Hematopoietic multipotent progenitor cell treated with erythropoietin and hydrocortisone succinate and interleukin-3 and kit ligand, for 6 days (in vitro differentiated cells): ENCODE measurements at regions not wholly inside any gene's neighbourhood (a gene's known extent, or its start where the extent isn't known, plus 50 kb on each side); places are given as distances from the start of the nearest gene placed in this dataset.
"Not testable (repeated sequence)": the region's sequence is repeated elsewhere in the genome, so short reads cannot be mapped to it uniquely, and the experiment has no call there.

ENCODE experiments used
- DNase-seq: peaks from one replicate; pipeline ENCODE4 v3.0.0-alpha.2; 2015

DNA sequence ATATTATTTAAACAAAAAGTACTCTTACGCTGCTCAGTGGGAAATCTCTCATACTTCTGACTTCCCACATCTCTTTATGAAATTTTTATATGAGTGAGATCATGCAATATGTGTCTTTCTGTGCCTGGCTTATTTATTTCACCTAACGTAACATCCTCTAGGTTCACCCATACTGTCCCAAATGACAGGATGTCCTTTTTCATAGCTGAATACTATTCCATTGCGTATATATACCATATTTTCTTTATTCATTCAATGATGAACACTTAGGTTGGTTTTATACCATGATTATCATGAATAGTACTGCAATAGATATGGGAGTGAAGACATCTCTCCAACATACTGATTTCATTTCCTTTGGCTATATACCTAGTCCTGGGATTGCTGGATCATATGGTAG lies 57.8 kb upstream of the TPP2 start:
- DNase-seq, result no peak

DNA sequence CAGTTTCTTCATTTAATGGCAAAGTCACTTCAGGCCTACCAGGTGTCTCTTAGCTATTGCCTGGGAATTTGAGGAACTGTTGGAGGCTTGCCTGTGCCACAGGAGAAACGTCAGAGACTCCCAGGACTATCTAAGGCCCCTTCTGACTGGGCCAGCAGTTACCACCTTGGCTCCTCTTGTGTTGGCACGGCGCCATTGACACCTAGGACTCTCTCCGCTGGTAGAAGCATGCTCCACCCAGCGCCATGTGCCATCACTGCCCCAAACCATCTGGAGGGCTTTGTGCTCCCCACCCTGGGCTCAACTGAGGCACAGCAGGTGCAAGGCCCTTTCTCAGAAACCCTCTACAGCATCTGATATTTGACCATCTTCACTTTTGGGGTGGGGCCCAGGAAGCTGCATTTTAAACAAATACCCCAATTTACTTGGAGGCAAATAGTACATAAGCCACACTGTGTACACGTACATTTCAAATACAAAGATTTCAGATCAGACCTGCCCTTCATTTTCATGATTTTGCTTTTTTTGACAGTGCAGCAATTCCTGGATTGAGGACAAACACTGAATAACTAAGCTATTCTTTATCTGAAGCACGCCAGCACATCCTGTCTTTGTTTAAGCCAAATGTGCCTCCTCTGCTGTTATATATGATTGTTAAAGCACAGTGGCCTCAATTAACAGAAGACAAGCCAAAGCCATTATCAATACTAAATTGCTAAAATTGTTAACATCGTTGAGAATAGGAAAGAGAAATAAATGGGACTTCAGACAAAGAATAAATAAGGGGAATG lies 59.9 kb upstream of the TPP2 start:
- no peak for DNase-seq

GRCh38 chr13:102536196-102536595 lies 60.6 kb upstream of the TPP2 start:
- DNase-seq, result no peak

DNA sequence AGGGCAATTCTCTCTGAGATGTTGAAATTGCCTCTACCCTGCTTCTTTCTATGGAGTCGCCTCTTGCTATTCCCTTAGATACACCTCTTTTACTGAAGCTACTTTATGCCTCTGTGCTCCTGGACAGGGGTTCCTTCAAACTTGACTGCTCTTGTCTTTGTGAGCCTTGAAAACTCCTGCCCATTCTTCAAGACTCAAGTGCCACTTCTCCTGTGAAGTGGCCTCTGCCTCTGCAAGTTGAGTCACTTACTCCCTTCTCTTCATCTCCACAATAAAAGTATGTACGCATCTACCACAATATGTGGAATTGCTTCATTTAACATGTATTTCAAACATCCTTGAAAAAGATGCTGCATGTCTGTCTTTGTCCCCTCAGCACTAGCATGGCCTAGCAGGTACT lies 66.0 kb upstream of the TPP2 start:
- no peak for DNase-seq

GRCh38 chr13:102522251-102522650 lies 74.5 kb upstream of the TPP2 start:
- not testable (repeated sequence) for DNase-seq

- no peak for DNase-seq
These were observed 78.8 kb upstream of the TPP2 start for GRCh38 chr13:102517959-102518358.

- DNase-seq, result no peak
These were observed 86.7 kb upstream of the TPP2 start for GRCh38 chr13:102510072-102510471.

DNA sequence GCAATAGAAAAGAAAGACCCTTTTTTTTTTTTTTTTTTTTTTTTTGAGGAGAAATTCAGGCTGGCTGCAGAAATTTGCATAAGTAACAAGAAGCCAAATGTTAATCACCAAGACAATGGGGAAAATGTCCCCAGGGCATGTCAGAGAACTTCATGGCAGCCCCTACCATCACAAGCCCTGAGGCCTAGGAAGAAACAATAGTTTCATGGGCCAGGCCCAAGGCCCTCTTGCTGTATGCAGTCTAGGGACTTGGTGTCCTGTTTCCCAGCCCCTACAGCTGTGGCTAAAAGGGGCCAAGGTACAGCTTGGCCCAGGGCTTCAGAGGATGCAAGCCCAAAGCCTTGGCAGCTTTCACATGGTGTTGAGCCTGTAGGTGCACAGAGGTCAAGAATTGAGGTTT lies 88.4 kb upstream of the TPP2 start:
- DNase-seq, result no peak

DNA sequence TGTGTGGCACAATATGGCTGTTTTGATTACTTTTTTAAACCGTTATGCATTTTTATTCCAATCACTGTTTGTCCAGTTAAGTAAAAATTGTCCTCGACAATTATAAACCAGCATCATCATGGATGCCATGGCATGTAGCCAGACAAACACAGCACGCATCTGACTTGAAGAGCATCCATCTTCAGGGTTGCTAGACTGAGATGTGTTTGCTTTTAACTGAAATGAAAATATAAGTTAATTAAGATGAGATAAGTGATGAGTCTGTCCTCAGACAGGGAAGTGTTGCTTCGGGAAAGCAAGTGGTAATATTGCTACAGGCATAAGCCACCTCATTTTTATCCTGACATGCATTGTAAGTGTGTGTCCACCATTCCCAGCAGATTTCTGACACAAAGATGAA lies 92.8 kb upstream of the TPP2 start:
- no peak for DNase-seq

- DNase-seq, result no peak
These were observed 93.8 kb upstream of the FGF14 start for GRCh38 chr13:102495663-102496062.

GRCh38 chr13:102487330-102487729 lies 85.5 kb upstream of the FGF14 start:
- DNase-seq, result no peak

- peak; percentile 45 for DNase-seq
These were observed 82.5 kb upstream of the FGF14 start for GRCh38 chr13:102484329-102484728.

GRCh38 chr13:102472650-102473049 lies 70.8 kb upstream of the FGF14 start:
- DNase-seq, result no peak

DNA sequence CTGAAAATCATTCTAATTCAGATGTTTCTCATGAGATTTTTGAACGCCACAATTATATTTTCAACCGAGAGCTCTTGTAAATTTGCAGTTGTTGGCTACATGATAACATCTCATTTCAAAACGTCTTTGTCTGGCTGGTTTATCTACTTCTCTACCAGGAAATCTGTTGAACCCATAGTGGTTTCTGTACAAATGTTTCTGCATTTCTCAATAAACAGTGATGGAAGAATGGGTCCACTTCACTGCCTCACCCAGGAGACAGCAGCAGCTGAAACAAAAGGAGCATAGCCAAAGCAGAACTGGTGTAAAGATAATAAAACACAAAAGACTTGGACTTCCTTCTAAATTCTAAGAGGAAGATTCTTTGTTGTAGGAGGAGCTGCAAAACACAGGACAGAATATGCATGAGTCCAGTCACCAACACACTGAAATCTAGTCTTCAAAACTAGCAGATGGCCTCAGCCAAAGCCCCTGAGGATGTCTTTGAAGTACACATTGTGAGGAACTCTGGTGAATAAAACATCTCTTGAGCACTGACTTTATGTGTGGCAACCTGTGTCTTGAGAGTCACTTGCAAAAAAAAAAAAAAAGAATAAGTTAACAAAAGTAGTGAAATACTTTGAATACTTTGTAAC lies 68.6 kb upstream of the FGF14 start:
- DNase-seq, result peak; percentile 72

DNA sequence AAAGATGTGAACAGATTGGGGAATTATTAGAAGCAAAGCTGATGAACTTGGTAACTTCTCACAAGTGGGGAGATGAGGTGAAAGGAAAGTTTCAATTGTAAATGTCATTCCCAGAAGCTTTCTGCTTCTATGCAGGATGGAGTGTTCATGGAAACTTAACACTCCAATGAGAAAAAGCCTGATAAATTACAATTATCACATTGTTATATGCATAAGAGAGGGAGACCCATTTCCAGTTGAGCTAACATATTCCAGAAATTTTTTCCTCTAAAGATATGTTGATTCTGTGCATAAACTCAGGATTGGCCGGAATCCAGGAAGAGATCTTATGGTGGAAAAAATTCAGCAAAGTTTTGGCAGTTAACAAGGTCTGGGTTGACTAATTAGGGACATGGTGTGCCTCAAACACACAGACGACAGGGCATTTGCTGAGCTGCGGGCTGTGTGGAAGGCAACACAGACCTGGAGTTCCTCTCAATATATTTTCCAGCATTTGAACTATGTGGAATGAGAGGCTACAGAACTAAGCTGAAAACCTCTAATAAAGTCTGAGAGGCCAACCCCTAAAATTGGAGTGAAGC lies 64.9 kb upstream of the FGF14 start:
- DNase-seq, result no peak

GRCh38 chr13:102462570-102462969 lies 60.7 kb upstream of the FGF14 start:
- peak; percentile 43 for DNase-seq

GRCh38 chr13:102461302-102461701 lies 59.5 kb upstream of the FGF14 start:
- no peak for DNase-seq

DNA sequence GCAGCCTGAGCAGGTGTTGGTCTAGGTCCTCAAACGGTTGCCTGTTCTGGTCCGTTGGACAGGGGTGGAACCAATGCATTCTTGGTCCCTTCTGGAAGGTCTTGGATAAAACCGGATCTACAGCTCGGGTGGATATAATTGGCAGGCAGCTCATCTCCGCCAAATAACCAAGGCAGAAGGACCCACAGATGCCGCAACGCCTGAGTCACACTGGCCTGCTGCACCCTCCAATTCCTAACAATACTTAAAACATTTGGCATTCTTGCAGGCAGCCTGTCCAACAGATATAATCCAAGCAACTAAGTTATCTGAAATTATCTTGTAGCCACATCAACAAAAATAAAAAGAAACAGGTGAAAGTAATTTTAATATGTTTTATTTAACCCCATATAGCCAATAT lies 59.0 kb upstream of the FGF14 start:
- no peak for DNase-seq

DNA sequence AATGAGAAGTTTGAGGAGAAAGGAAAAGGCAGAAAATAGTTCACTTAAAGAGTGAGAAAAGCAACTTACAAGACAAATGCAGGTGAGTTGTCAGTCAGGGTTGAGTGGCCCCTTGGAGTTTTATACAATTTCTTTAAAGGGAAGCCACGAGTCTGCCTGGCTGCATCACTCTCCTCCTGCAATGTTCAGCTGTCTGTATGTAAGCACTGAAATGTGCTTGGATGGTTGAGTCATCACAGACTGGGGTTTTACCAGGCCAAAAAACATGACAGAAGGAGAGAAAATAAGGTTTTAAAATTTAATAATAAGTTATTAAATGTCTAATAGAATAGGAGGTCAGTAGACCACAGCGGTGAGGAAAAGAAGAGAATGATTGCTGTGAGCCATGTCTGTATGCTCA lies 51.0 kb upstream of the FGF14 start:
- no peak for DNase-seq
